Mesenchymal stem cell (in vitro differentiated cells and primary cell): ENCODE measurements at regions not wholly inside any gene's neighbourhood (a gene's known extent, or its start where the extent isn't known, plus 50 kb on each side); places are given as distances from the start of the nearest gene placed in this dataset.

Experiments used
- DNase-seq: peaks from one replicate; pipeline ENCODE4 v3.0.0-alpha.2; 2013
- H2AFZ ChIP-seq: one replicate; pipeline ENCODE4 v1.6.1; 2013; ENCODE audit warnings: low read depth, mild to moderate bottlenecking, control low read depth, inconsistent platforms, low read length, moderate library complexity
- H2AK5ac ChIP-seq: 2 replicates; pipeline ENCODE4 v1.6.1; 2013; ENCODE audit warnings: low read length, moderate library complexity, mild to moderate bottlenecking, inconsistent platforms; ENCODE audit not compliant: severe bottlenecking
- H2BK120ac ChIP-seq: one replicate; pipeline ENCODE4 v1.6.1; 2013; ENCODE audit warnings: low read depth, mild to moderate bottlenecking, inconsistent platforms, low read length, moderate library complexity
- H2BK12ac ChIP-seq, 2 experiments: one replicate each; pipeline ENCODE4 v1.6.1; 2013; ENCODE audit warnings: inconsistent platforms in 2 of 2, low read length in 2 of 2, mild to moderate bottlenecking in 2 of 2, moderate library complexity in 2 of 2, control low read depth in 1 of 2
- H2BK15ac ChIP-seq: one replicate; pipeline ENCODE4 v1.6.1; 2013; ENCODE audit warnings: mild to moderate bottlenecking, low read depth, inconsistent platforms; ENCODE audit not compliant: poor library complexity, severe bottlenecking
- H2BK5ac ChIP-seq: 2 replicates; pipeline ENCODE4 v1.6.1; 2013; ENCODE audit warnings: low read depth, mild to moderate bottlenecking, low read length, control low read depth, inconsistent platforms; ENCODE audit not compliant: poor library complexity, severe bottlenecking
- H3K14ac ChIP-seq, 2 experiments: one replicate each; pipeline ENCODE4 v1.6.1; 2013; ENCODE audit warnings: inconsistent platforms in 2 of 2, low read length in 2 of 2, control low read depth in 1 of 2, mild to moderate bottlenecking in 1 of 2, moderate library complexity in 1 of 2
- H3K18ac ChIP-seq, 2 experiments: one replicate each; pipeline ENCODE4 v1.6.1; 2013; ENCODE audit warnings: inconsistent platforms in 2 of 2, low read length in 2 of 2, control low read depth in 1 of 2, low read depth in 1 of 2, mild to moderate bottlenecking in 1 of 2
- H3K23ac ChIP-seq, 2 experiments: one replicate each; pipeline ENCODE4 v1.6.1; 2013; ENCODE audit warnings: inconsistent platforms in 2 of 2, low read length in 2 of 2, mild to moderate bottlenecking in 2 of 2, moderate library complexity in 2 of 2, control low read depth in 1 of 2
- H3K27ac ChIP-seq: 2 replicates; pipeline ENCODE4 v1.5.1; 2013; ENCODE audit warnings: mild to moderate bottlenecking, moderate library complexity, low read length, control low read depth, inconsistent platforms; ENCODE audit not compliant: poor library complexity, severe bottlenecking
- H3K27me3 ChIP-seq, 2 experiments: 2 replicates each; pipeline versions ENCODE4 v1.6.1 to v1.7.0; 2013; ENCODE audit warnings: low read length in 2 of 2, mild to moderate bottlenecking in 2 of 2, moderate library complexity in 2 of 2, control low read depth in 1 of 2, inconsistent platforms in 1 of 2; ENCODE audit not compliant: control insufficient read depth in 1 of 2, insufficient read depth in 1 of 2
- H3K36me3 ChIP-seq, 2 experiments: 2 replicates each; pipeline versions ENCODE4 v1.6.1 to v1.7.0; 2013; ENCODE audit warnings: low read length in 2 of 2, control low read depth in 1 of 2, inconsistent platforms in 1 of 2, low read depth in 1 of 2, mild to moderate bottlenecking in 1 of 2; ENCODE audit not compliant: insufficient read depth in 2 of 2, control insufficient read depth in 1 of 2
- H3K4ac ChIP-seq, 2 experiments: one replicate each; pipeline ENCODE4 v1.6.1; 2013; ENCODE audit warnings: inconsistent platforms in 2 of 2, low read length in 2 of 2, mild to moderate bottlenecking in 2 of 2, moderate library complexity in 2 of 2, control low read depth in 1 of 2, low read depth in 1 of 2
- H3K4me1 ChIP-seq: 2 replicates; pipeline ENCODE4 v1.6.1; 2013; ENCODE audit warnings: low read depth, low read length, control low read depth; ENCODE audit not compliant: control insufficient read depth, insufficient read depth
- H3K4me2 ChIP-seq: 2 replicates; pipeline ENCODE4 v1.6.1; 2013; ENCODE audit warnings: low read length, mild to moderate bottlenecking, inconsistent platforms; ENCODE audit not compliant: poor library complexity, severe bottlenecking
- H3K4me3 ChIP-seq, 2 experiments: 2 replicates each; pipeline versions ENCODE4 v1.5.1 to v1.7.0; 2013; ENCODE audit warnings: low read length in 2 of 2, mild to moderate bottlenecking in 2 of 2, control low read depth in 1 of 2, low read depth in 1 of 2; ENCODE audit not compliant: insufficient read depth in 1 of 2
- H3K79me1 ChIP-seq: replicated peaks from 2 replicates; pipeline ENCODE4 v1.6.1; 2013; ENCODE audit warnings: mild to moderate bottlenecking, control low read depth, low read length, inconsistent platforms; ENCODE audit not compliant: poor library complexity, severe bottlenecking
- H3K9ac ChIP-seq: 2 replicates; pipeline ENCODE4 v1.7.0; 2013; ENCODE audit warnings: mild to moderate bottlenecking, low read length, moderate library complexity
- H3K9me3 ChIP-seq: 2 replicates; pipeline ENCODE4 v1.7.0; 2013; ENCODE audit warnings: mild to moderate bottlenecking, low read length; ENCODE audit not compliant: control insufficient read depth
- H4K8ac ChIP-seq: one replicate; pipeline ENCODE4 v1.6.1; 2013; ENCODE audit warnings: inconsistent platforms, mild to moderate bottlenecking, low read length, moderate library complexity
- H4K91ac ChIP-seq: one replicate; pipeline ENCODE4 v1.6.1; 2013; ENCODE audit warnings: mild to moderate bottlenecking, low read length, inconsistent platforms
- WGBS: methylation state at CpG from one replicate; pipeline ENCODE4 v1.1.7; 2013; ENCODE audit warnings: mixed read lengths; 5-methylcytosine and 5-hydroxymethylcytosine counted together

DNA sequence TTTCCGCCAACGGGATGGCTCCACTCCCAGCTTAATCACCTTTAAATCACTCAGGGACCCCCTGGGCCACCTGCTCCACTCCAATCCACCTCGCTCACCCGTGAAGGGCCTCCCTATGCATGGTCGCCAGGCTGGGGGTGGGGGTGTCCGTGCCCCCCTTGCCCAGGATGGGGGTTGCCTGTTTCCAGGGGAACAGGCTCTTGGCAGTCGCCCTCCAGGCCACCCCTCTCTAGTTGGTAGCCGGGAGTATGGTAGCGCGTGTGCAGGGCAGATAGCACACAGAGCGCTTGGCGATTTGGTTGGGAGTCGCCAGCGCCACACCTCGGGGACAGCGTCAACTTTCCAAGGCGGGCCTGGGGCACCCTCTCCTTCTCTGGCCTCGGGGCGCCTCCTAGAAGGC is 134.9 kb upstream of the ZNF92 start:
- Histone ChIP-seq H3K4me2 (no peak overlapping the region), H3K79me1 (no peaks in the 10 kb centered on the region), H3K23ac (no peak overlapping the region), H3K27me3 (peaks cover 5 to 22% of the 10 kb centered on the region in 2 experiments), H2BK12ac (no peak overlapping the region), H3K36me3 (no peaks in the 10 kb centered on the region), H2BK5ac (no peak overlapping the region), H4K8ac (no peak overlapping the region), H3K9ac (no peak overlapping the region), H3K27ac (no peak overlapping the region), H2AK5ac (no peak overlapping the region), H3K4me1 (peaks cover 8% of the 10 kb centered on the region), H2AFZ (no peak overlapping the region), H3K9me3 (no peaks in the 10 kb centered on the region), H3K18ac (no peak overlapping the region), H4K91ac (no peak overlapping the region), H2BK120ac (no peak overlapping the region), H3K4me3 (no peak overlapping the region), H3K14ac (no peak overlapping the region), H2BK15ac (no peak overlapping the region), H3K4ac (no peak overlapping the region)
- no peak for DNase-seq
- 98% methylated on average over 19 of the region's 19 CpGs for WGBS

DNA sequence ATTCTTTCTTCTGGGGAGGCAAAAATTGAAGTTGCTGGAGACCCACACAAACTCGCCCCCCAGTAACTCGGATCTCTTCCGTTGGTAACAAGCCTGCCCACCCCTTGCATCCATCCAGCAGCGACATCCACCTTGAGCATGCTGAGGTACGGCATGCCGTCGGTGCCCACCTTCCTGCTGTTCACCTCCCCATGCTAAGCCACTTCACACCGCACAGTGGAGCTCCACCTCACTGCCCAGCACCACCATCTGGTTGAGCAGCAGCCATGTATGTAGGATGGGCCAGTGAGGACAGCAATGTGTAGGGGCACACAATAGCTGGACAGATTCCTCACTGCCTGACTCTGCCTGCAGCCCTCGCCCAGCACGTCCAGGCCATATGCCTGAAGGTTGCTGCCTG is 138.1 kb upstream of the ZNF92 start:
- H3K9me3 ChIP-seq, result no peaks in the 10 kb centered on the region
- H4K91ac ChIP-seq, result no peak overlapping the region
- DNase-seq, result no peak
- H3K4me2 ChIP-seq, result no peak overlapping the region
- H3K18ac ChIP-seq, result no peak overlapping the region
- H3K4me3 ChIP-seq, result no peak overlapping the region
- no peak overlapping the region for H3K27ac ChIP-seq
- no peak overlapping the region for H2AFZ ChIP-seq
- H2AK5ac ChIP-seq, result no peak overlapping the region
- WGBS, result 89% methylated on average over 10 of the region's 10 CpGs
- H3K4ac ChIP-seq, result no peak overlapping the region
- H2BK15ac ChIP-seq, result no peak overlapping the region
- H3K14ac ChIP-seq, result no peak overlapping the region
- peaks cover 8 to 22% of the 10 kb centered on the region in 2 experiments for H3K27me3 ChIP-seq
- H2BK120ac ChIP-seq, result no peak overlapping the region
- no peaks in the 10 kb centered on the region for H3K36me3 ChIP-seq
- no peak overlapping the region for H3K23ac ChIP-seq
- peaks cover 8% of the 10 kb centered on the region for H3K4me1 ChIP-seq
- H3K9ac ChIP-seq, result no peak overlapping the region
- H4K8ac ChIP-seq, result no peak overlapping the region
- no peak overlapping the region for H2BK12ac ChIP-seq
- H3K79me1 ChIP-seq, result no peaks in the 10 kb centered on the region
- no peak overlapping the region for H2BK5ac ChIP-seq

DNA sequence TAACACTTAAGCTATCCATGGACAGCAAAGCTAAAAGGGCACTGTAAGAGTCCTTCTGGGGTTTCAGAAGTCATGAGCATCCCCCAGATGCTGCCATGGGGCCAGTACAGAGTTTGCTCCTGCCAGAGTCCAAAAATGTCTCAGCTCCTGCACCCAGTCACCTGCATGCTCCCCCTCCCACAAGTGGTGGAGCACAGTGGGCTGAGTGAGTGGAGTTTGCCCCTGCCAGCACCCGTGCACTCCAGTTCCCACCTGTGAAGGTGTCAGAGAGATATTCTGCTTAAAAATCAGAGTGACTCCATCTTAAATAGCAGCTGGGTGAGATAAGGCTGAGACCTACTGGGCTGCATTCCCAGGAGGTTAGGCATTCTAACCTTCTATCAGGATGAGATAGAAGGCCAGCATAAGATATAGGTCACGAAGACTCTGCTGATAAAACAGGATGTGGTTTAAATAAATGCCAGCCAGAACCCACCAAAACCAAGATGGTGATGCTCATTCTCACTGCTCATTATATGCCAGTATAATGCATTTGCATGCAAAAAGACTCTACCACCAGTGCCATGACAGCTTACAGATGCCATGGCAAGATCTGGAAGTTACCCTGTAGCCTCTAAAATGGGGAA is 140.1 kb upstream of the ZNF92 start:
- DNase-seq, result no peak

DNA sequence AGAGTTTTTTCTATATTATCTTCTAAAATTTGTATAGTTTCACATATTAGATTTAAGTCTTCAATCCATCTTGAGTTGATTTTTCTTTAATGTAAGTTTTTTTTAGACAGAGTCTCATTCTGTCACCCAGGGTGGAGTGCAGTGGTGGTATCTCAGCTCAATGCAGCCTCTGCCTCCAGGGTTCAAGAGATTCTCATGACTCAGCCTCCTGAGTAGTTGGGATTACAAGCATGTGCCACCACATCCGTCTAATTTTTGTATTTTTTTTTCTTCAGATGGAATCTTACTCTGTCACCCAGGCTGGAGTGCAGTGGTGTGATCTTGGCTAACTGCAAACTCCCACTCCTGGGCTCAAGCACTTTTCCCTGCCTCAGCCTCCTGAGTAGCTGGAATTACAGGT is 143.4 kb upstream of the ZNF92 start:
- Histone ChIP-seq H3K14ac (no peak overlapping the region), H3K27ac (no peak overlapping the region), H4K91ac (no peak overlapping the region), H3K4me2 (no peak overlapping the region), H3K36me3 (no peaks in the 10 kb centered on the region), H2AK5ac (no peak overlapping the region), H2BK15ac (no peak overlapping the region), H3K27me3 (peaks cover 0 to 3% of the 10 kb centered on the region in 2 experiments), H2AFZ (no peak overlapping the region), H3K4me3 (no peak overlapping the region), H3K9me3 (no peaks in the 10 kb centered on the region), H3K9ac (no peak overlapping the region), H2BK12ac (no peak overlapping the region), H3K79me1 (no peaks in the 10 kb centered on the region), H2BK120ac (no peak overlapping the region), H3K18ac (no peak overlapping the region), H2BK5ac (no peak overlapping the region), H3K4ac (no peak overlapping the region), H3K23ac (no peak overlapping the region), H3K4me1 (no peaks in the 10 kb centered on the region), H4K8ac (no peak overlapping the region)
- no CpG with 5 or more reads among the region's 1 CpG for WGBS
- DNase-seq, result no peak

More for the DNA sequence above, 140.1 kb upstream of the ZNF92 start:
- H3K79me1 ChIP-seq, result no peaks in the 10 kb centered on the region
- H3K9ac ChIP-seq, result no peak overlapping the region
- H3K9me3 ChIP-seq, result no peaks in the 10 kb centered on the region
- no peak overlapping the region for H3K4ac ChIP-seq
- H3K4me3 ChIP-seq, result no peak overlapping the region
- no peak overlapping the region for H2BK5ac ChIP-seq
- no peak overlapping the region for H3K4me2 ChIP-seq
- no peak overlapping the region for H2BK15ac ChIP-seq
- peaks cover 8 to 9% of the 10 kb centered on the region in 2 experiments for H3K27me3 ChIP-seq
- no peak overlapping the region for H3K18ac ChIP-seq
- no peak overlapping the region for H2BK12ac ChIP-seq
- H3K14ac ChIP-seq, result no peak overlapping the region
- H3K23ac ChIP-seq, result no peak overlapping the region
- H2BK120ac ChIP-seq, result no peak overlapping the region
- H3K36me3 ChIP-seq, result no peaks in the 10 kb centered on the region
- H4K8ac ChIP-seq, result no peak overlapping the region
- no peaks in the 10 kb centered on the region for H3K4me1 ChIP-seq
- H4K91ac ChIP-seq, result no peak overlapping the region
- no peak overlapping the region for H2AK5ac ChIP-seq
- H2AFZ ChIP-seq, result no peak overlapping the region
- H3K27ac ChIP-seq, result no peak overlapping the region
- 16% methylated on average over 2 of the region's 2 CpGs for WGBS
